GM12891 (cell line): ENCODE measurements at regions not wholly inside any gene's neighbourhood (a gene's known extent, or its start where the extent isn't known, plus 50 kb on each side); places are given as distances from the start of the nearest gene placed in this dataset.

Experiments used
- PAX5 ChIP-seq: IDR thresholded peaks from 2 replicates; pipeline ENCODE4 v1.6.1; 2011; ENCODE audit warnings: low read length, moderate library complexity, mild to moderate bottlenecking; ENCODE audit not compliant: insufficient read depth, severe bottlenecking
- POLR2A ChIP-seq: IDR thresholded peaks from 2 replicates; pipeline ENCODE4 v1.6.1; 2011; ENCODE audit warnings: low read depth, low read length, control low read depth
- POLR2AphosphoS5 ChIP-seq: IDR thresholded peaks from 2 replicates; pipeline ENCODE4 v1.6.1; 2011; ENCODE audit warnings: low read depth, low read length, control low read depth
- POU2F2 ChIP-seq: IDR thresholded peaks from 2 replicates; pipeline ENCODE4 v1.6.1; 2011; ENCODE audit warnings: low read depth, mild to moderate bottlenecking, control low read depth, low read length, moderate library complexity
- SPI1 ChIP-seq: IDR thresholded peaks from 2 replicates; pipeline ENCODE4 v1.6.1; 2011; ENCODE audit warnings: low read depth, low read length, control low read depth
- TAF1 ChIP-seq: IDR thresholded peaks from 2 replicates; pipeline ENCODE4 v1.6.1; 2011; ENCODE audit warnings: low read depth, low read length, control low read depth

GRCh38 chr21:38949070-38949380 lies 143.3 kb downstream of the ETS2 start:
- TF ChIP-seq POLR2AphosphoS5: no peak
- no peak for TF ChIP-seq POLR2A
- no peak for TF ChIP-seq TAF1
- no peak for TF ChIP-seq SPI1
- no peak for TF ChIP-seq POU2F2
- no peak for TF ChIP-seq PAX5
